T-helper 17 cell (primary cell): ENCODE measurements at regions not wholly inside any gene's neighbourhood (a gene's known extent, or its start where the extent isn't known, plus 50 kb on each side); places are given as distances from the start of the nearest gene placed in this dataset.
"Not testable (repeated sequence)": the region's sequence is repeated elsewhere in the genome, so short reads cannot be mapped to it uniquely, and the experiment has no call there.

Experiments
- ATAC-seq: fragments of 150-1000 bp; cut with Tn5 transposase; 2 replicates; pipeline ENCODE4 v1.10.0; 2021; ENCODE audit warnings: mild to moderate bottlenecking, moderate library complexity
- DNase-seq, 3 donors: peaks; one replicate each; pipeline versions ENCODE4 v3.0.0 to v3.0.0-alpha.2; 2020 to 2021
- H3K9me3 ChIP-seq: one replicate; pipeline ENCODE4 v1.7.0; 2013; ENCODE audit warnings: low read length, mild to moderate bottlenecking; ENCODE audit not compliant: control insufficient read depth, poor library complexity, severe bottlenecking
- H3K27ac Mint-ChIP-seq: one replicate; pipeline ENCODE4 v1.8.0; 2022; ENCODE audit warnings: mild to moderate bottlenecking, moderate library complexity, mixed read lengths
- H3K27me3 Mint-ChIP-seq: one replicate; pipeline ENCODE4 v1.8.0; 2022; ENCODE audit warnings: mixed read lengths
- H3K36me3 Mint-ChIP-seq: one replicate; pipeline ENCODE4 v1.8.0; 2022; ENCODE audit warnings: low read depth, mixed read lengths
- H3K4me1 Mint-ChIP-seq: one replicate; pipeline ENCODE4 v1.8.0; 2022; ENCODE audit warnings: mild to moderate bottlenecking, mixed read lengths
- H3K4me3 Mint-ChIP-seq: one replicate; pipeline ENCODE4 v1.8.0; 2022; ENCODE audit warnings: mild to moderate bottlenecking, moderate library complexity, mixed read lengths

- DNase-seq (no peak), ATAC-seq (no peak)
- Mint-ChIP-seq H3K4me3 (no peak overlapping the region), H3K4me1 (peaks cover 4% of the 10 kb centered on the region), H3K27ac (peak overlapping the region; percentile 41), H3K36me3 (peaks cover 3% of the 10 kb centered on the region), H3K27me3 (peaks cover 5% of the 10 kb centered on the region)
- no peaks in the 10 kb centered on the region for H3K9me3 ChIP-seq
Observed at GRCh38 chr5:78726571-78726970, 78.0 kb upstream of the LHFPL2 start.

GRCh38 chr5:78726003-78726402 lies 77.4 kb upstream of the LHFPL2 start:
- peaks cover 3% of the 10 kb centered on the region for H3K36me3 Mint-ChIP-seq
- H3K27me3 Mint-ChIP-seq = peaks cover 6% of the 10 kb centered on the region
- DNase-seq (no peak), ATAC-seq (no peak)
- no peak overlapping the region for H3K4me3 Mint-ChIP-seq
- H3K9me3 ChIP-seq = no peaks in the 10 kb centered on the region
- H3K27ac Mint-ChIP-seq = no peak overlapping the region
- peaks cover 4% of the 10 kb centered on the region for H3K4me1 Mint-ChIP-seq

GRCh38 chr5:78724061-78724460 lies 75.5 kb upstream of the LHFPL2 start:
- no peak for ATAC-seq
- H3K27me3 Mint-ChIP-seq = peaks cover 17% of the 10 kb centered on the region
- no peaks in the 10 kb centered on the region for H3K36me3 Mint-ChIP-seq
- no peak overlapping the region for H3K4me3 Mint-ChIP-seq
- H3K9me3 ChIP-seq = no peaks in the 10 kb centered on the region
- H3K4me1 Mint-ChIP-seq = peaks cover 4% of the 10 kb centered on the region
- H3K27ac Mint-ChIP-seq = no peak overlapping the region
- no peak for DNase-seq

- ATAC-seq (no peak), DNase-seq (no peak)
- H3K27me3 Mint-ChIP-seq = peaks cover 12% of the 10 kb centered on the region
- H3K4me1 Mint-ChIP-seq = peaks cover 2% of the 10 kb centered on the region
- H3K36me3 Mint-ChIP-seq = no peaks in the 10 kb centered on the region
- H3K9me3 ChIP-seq = no peaks in the 10 kb centered on the region
- H3K4me3 Mint-ChIP-seq = no peak overlapping the region
- H3K27ac Mint-ChIP-seq = no peak overlapping the region
Observed at GRCh38 chr5:78720997-78721396, 72.4 kb upstream of the LHFPL2 start.

DNA sequence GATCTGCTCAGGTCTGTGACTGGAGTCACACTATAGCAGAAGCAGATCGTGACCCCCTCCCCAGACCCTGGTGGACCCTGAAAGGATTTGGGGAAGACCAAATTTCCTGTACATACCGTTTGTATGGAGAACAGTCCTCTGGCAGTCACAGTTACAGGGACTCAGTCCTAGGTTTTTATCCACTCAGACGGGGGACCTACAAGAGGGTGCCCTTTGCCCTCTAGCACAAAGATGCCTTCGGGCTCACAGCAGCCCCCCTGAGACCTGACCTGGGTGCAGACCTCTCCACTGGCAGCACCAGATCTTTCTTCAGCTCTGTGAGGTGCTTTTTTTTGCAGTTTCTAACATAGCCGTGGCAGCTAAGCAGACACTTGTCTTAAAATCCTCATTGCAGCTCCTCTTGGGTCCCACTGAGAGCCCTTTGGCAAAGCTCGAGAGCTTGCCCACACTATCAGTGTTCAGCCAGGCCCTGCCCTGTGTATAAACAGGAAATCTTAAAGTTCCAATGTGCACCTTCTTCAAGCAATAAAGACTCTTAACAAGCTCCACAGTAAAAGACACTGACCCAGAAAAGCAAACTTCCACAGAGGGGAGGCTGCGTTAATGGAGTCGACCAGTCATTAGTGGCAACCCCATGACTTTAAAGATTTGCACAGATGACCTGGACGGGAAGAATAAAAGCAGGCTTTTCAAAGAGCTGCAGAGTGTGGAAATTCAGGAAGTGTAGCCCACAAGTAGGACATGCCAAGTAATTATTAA lies 71.8 kb upstream of the LHFPL2 start:
- DNase-seq = no peak
- H3K27ac Mint-ChIP-seq = no peak overlapping the region
- no peak for ATAC-seq
- H3K36me3 Mint-ChIP-seq = no peaks in the 10 kb centered on the region
- peaks cover 2% of the 10 kb centered on the region for H3K4me1 Mint-ChIP-seq
- H3K4me3 Mint-ChIP-seq = no peak overlapping the region
- H3K9me3 ChIP-seq = no peaks in the 10 kb centered on the region
- peaks cover 12% of the 10 kb centered on the region for H3K27me3 Mint-ChIP-seq

DNA sequence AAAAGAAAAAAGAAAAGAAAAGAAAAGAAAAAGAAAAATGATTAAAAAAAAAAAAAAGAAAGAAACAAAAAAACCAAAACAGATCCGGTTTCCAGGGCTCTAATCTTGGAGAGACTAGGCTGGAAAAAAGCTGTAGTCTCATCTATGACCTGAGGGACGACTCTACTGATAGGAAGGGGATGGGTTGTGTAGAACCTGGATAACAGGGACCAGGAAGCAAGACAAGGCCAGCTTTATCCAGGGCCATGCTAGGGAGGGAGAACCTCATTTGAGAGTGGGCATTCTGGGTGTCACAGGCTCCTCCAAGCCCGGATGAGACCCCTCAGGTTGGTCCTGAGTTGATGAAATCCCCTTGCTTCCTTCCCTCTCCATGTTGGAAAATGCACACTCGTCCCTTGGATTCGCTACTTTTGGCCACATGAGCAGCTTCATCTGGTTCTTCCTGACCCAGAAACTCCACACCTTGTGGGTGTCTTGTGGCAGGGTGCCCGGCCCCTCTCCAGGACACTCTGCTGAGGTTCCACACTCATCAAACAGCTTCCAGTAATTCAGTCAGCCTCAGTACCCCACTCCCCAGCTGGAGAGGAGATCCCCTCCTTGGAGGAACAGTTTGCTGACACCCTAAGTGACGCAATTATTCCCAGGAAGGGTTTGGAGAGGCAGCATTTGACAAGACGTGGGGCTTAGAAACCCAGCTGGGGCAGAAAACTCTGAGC lies 71.1 kb upstream of the LHFPL2 start:
- ATAC-seq (no peak), DNase-seq (no peak)
- no peak overlapping the region for H3K4me3 Mint-ChIP-seq
- H3K27ac Mint-ChIP-seq = no peak overlapping the region
- H3K9me3 ChIP-seq = no peaks in the 10 kb centered on the region
- no peaks in the 10 kb centered on the region for H3K36me3 Mint-ChIP-seq
- H3K4me1 Mint-ChIP-seq = peaks cover 2% of the 10 kb centered on the region
- peaks cover 12% of the 10 kb centered on the region for H3K27me3 Mint-ChIP-seq

GRCh38 chr5:78718824-78719223 lies 70.3 kb upstream of the LHFPL2 start:
- H3K27me3 Mint-ChIP-seq = peaks cover 12% of the 10 kb centered on the region
- no peak overlapping the region for H3K4me3 Mint-ChIP-seq
- ATAC-seq (no peak), DNase-seq (no peak)
- no peak overlapping the region for H3K27ac Mint-ChIP-seq
- H3K36me3 Mint-ChIP-seq = no peaks in the 10 kb centered on the region
- no peaks in the 10 kb centered on the region for H3K9me3 ChIP-seq
- peaks cover 2% of the 10 kb centered on the region for H3K4me1 Mint-ChIP-seq

DNA sequence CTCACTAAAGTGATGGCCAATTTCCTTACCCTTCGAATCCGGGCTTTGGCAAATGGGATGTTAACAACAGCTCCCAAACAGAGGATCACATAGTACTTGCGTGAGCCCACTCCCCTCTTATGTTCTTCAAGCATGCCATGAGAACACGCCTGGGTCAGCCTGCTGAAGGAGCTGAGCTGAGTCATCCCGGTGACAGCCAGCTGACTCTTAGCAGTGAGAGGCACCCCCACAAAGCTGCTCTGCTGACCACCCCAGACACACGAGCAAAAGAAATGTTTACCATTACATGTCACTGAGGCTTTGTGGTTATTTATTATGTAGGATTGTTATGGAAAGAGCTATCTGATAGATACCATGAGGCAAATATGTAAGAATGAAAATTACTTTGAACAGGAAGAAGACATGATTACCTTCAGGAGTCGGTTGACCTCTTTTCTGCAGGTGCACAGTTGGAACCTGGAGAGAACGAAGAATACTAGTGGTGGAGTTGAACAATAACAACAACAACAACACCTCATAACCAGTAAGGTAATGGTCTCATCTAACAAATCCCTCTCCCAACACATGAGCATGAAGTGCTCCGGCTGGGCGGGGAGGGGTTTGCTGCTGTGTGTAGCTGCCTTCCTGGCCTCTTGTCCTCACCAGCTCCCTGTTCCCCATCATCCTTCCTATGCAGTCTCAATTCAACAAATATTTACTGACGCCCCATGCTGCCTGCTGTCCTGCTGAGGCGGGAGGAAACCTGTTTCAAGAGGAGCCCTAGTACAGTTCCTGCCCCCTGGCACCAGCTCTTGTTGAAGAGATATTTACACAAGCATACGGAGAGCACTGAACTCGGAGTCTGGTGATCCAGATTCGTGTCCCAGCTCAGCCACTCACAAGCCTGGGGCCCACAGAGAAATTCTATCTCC lies 69.4 kb upstream of the LHFPL2 start:
- H3K36me3 Mint-ChIP-seq = no peaks in the 10 kb centered on the region
- H3K27ac Mint-ChIP-seq = no peak overlapping the region
- H3K4me1 Mint-ChIP-seq = no peaks in the 10 kb centered on the region
- DNase-seq (no peak), ATAC-seq (no peak)
- H3K9me3 ChIP-seq = no peaks in the 10 kb centered on the region
- H3K27me3 Mint-ChIP-seq = peaks cover 12% of the 10 kb centered on the region
- H3K4me3 Mint-ChIP-seq = no peak overlapping the region

DNA sequence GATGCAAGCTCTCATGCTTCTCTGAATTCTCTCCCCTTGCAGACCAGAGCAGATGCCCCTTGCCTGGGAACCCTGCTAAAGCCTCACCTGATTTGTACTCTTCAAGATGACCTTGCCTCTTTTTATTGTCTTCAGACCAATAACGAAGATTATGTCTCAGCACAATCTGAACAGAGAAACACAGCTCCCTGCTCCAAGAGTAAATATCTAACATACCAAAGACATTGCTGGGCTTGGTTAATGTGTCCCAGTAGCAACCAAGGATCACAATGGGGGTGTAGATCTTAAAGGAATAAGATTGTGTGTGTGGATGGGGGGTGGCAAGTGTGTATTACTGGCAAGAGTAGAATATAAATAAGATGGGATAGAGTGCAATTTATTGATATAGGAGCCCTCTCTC lies 67.6 kb upstream of the LHFPL2 start:
- ATAC-seq (no peak), DNase-seq (no peak)
- no peak overlapping the region for H3K27ac Mint-ChIP-seq
- H3K9me3 ChIP-seq = no peaks in the 10 kb centered on the region
- no peaks in the 10 kb centered on the region for H3K36me3 Mint-ChIP-seq
- peaks cover 12% of the 10 kb centered on the region for H3K27me3 Mint-ChIP-seq
- H3K4me3 Mint-ChIP-seq = no peak overlapping the region
- no peaks in the 10 kb centered on the region for H3K4me1 Mint-ChIP-seq

- H3K4me1 Mint-ChIP-seq, H3K4me3 Mint-ChIP-seq, H3K27me3 Mint-ChIP-seq, DNase-seq, H3K9me3 ChIP-seq, H3K36me3 Mint-ChIP-seq, H3K27ac Mint-ChIP-seq, ATAC-seq: not testable (repeated sequence)
Observed at GRCh38 chr5:78715351-78715750, 66.8 kb upstream of the LHFPL2 start.

DNA sequence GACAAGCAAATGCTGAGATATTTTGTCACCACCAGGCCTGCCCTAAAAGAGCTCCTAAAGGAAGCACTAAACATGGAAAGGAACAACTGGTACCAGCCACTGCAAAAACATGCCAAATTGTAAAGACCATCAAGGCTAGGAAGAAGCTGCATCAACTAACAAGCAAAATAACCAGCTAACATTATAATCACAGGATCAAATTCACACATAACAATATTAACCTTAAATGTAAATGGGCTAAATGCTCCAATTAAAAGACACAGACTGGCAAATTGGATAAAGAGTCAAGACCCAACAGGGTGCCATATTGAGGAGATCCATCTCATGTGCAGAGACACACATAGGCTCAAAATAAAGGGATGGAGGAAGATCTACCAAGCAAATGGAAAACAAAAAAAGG lies 63.1 kb upstream of the LHFPL2 start:
- not testable (repeated sequence) for DNase-seq, H3K36me3 Mint-ChIP-seq, H3K27ac Mint-ChIP-seq, H3K9me3 ChIP-seq, ATAC-seq, H3K4me3 Mint-ChIP-seq, H3K27me3 Mint-ChIP-seq, H3K4me1 Mint-ChIP-seq

DNA sequence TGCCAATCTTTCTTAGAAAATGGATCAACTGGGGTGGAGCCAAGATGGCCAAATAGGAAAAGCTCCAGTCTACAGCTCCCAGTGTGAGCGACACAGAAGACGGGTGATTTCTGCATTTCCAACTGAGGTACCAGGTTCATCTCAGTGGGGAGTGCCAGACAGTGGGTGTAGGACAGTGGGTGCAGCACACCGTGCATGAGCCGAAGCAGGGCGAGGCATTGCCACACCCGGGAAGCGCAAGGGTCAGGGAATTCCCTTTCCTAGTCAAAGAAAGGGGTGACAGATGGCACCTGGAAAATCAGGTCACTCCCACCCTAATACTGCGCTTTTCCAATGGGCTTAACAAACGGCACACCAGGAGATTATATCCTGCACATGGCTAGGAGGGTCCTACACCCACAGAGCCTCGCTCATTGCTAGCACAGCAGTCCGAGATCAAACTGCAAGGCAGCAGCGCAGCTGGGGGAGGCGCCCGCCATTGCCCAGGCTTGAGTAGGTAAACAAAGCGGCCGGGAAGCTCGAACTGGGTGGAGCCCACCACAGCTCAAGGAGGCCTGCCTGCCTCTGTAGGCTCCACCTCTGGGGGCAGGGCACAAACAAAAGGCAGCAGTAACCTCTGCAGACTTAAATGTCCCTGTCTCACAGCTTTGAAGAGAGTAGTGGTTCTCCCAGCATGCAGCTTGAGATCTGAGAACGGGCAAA lies 61.3 kb upstream of the LHFPL2 start:
- H3K27me3 Mint-ChIP-seq, H3K9me3 ChIP-seq, H3K4me1 Mint-ChIP-seq, DNase-seq, H3K36me3 Mint-ChIP-seq, H3K4me3 Mint-ChIP-seq, ATAC-seq, H3K27ac Mint-ChIP-seq: not testable (repeated sequence)

GRCh38 chr5:78706825-78707224 lies 58.3 kb upstream of the LHFPL2 start:
- H3K36me3 Mint-ChIP-seq = no peaks in the 10 kb centered on the region
- no peaks in the 10 kb centered on the region for H3K4me1 Mint-ChIP-seq
- H3K4me3 Mint-ChIP-seq = no peak overlapping the region
- H3K27ac Mint-ChIP-seq = no peak overlapping the region
- no peak for DNase-seq
- no peaks in the 10 kb centered on the region for H3K9me3 ChIP-seq
- ATAC-seq = no peak
- no peaks in the 10 kb centered on the region for H3K27me3 Mint-ChIP-seq
